H9 (cell line): ENCODE measurements at regions not wholly inside any gene's neighbourhood (a gene's known extent, or its start where the extent isn't known, plus 50 kb on each side); places are given as distances from the start of the nearest gene placed in this dataset.

Source experiments
- DNase-seq: peaks from one replicate; pipeline ENCODE4 v3.0.0-alpha.2; 2017
- H2AFZ ChIP-seq: one replicate; pipeline ENCODE4 v1.6.1; 2013; ENCODE audit warnings: mild to moderate bottlenecking, low read length, control low read depth, moderate library complexity
- H2AK5ac ChIP-seq: 2 replicates; pipeline ENCODE4 v1.6.1; 2013; ENCODE audit warnings: low read length, control low read depth, mixed read lengths; ENCODE audit not compliant: insufficient read length
- H2BK120ac ChIP-seq: one replicate; pipeline ENCODE4 v1.6.1; 2013; ENCODE audit warnings: low read depth, mild to moderate bottlenecking, low read length, control low read depth, inconsistent platforms; ENCODE audit not compliant: poor library complexity, severe bottlenecking
- H2BK12ac ChIP-seq: 2 replicates; pipeline ENCODE4 v1.6.1; 2013; ENCODE audit warnings: low read length, control low read depth, mixed read lengths, low read depth; ENCODE audit not compliant: insufficient read length
- H2BK15ac ChIP-seq: 2 replicates; pipeline ENCODE4 v1.6.1; 2013; ENCODE audit warnings: low read depth, low read length, control low read depth
- H2BK20ac ChIP-seq: one replicate; pipeline ENCODE4 v1.6.1; 2013; ENCODE audit warnings: low read depth, mild to moderate bottlenecking, low read length, control low read depth, inconsistent platforms; ENCODE audit not compliant: poor library complexity, severe bottlenecking
- H2BK5ac ChIP-seq: 2 replicates; pipeline ENCODE4 v1.6.1; 2013; ENCODE audit warnings: low read length, control low read depth, mixed read lengths; ENCODE audit not compliant: insufficient read length
- H3K14ac ChIP-seq: 2 replicates; pipeline ENCODE4 v1.6.1; 2013; ENCODE audit warnings: low read length, control low read depth; ENCODE audit not compliant: insufficient read depth
- H3K18ac ChIP-seq: 2 replicates; pipeline ENCODE4 v1.6.1; 2013; ENCODE audit warnings: low read depth, mild to moderate bottlenecking, mixed read lengths, low read length, control low read depth; ENCODE audit not compliant: insufficient read length
- H3K23ac ChIP-seq: 2 replicates; pipeline ENCODE4 v1.6.1; 2013; ENCODE audit warnings: low read length, control low read depth, mixed read lengths, low read depth; ENCODE audit not compliant: insufficient read length
- H3K23me2 ChIP-seq: 2 replicates; pipeline ENCODE4 v1.6.1; 2013; ENCODE audit warnings: low read depth, mild to moderate bottlenecking, mixed read lengths, low read length, control low read depth; ENCODE audit not compliant: insufficient read length, poor library complexity, severe bottlenecking
- H3K27ac ChIP-seq: 2 replicates; pipeline ENCODE4 v1.5.1; 2013; ENCODE audit warnings: low read length, control low read depth, mixed read lengths, low read depth; ENCODE audit not compliant: insufficient read length
- H3K27me3 ChIP-seq: 2 replicates; pipeline ENCODE4 v1.6.1; 2013; ENCODE audit warnings: low read length, control low read depth, inconsistent platforms; ENCODE audit not compliant: insufficient read depth
- H3K4ac ChIP-seq: 2 replicates; pipeline ENCODE4 v1.6.1; 2013; ENCODE audit warnings: low read depth, mild to moderate bottlenecking, control low read depth, inconsistent platforms, low read length, moderate library complexity
- H3K4me1 ChIP-seq: 2 replicates; pipeline ENCODE4 v1.6.1; 2013; ENCODE audit warnings: low read length, control low read depth, inconsistent platforms; ENCODE audit not compliant: insufficient read depth
- H3K4me2 ChIP-seq: 2 replicates; pipeline ENCODE4 v1.6.1; 2013; ENCODE audit warnings: low read length, control low read depth, mixed read lengths; ENCODE audit not compliant: insufficient read length, insufficient read depth
- H3K56ac ChIP-seq: 2 replicates; pipeline ENCODE4 v1.6.1; 2013; ENCODE audit warnings: low read depth, mild to moderate bottlenecking, mixed read lengths, low read length, control low read depth; ENCODE audit not compliant: insufficient read length
- H3K79me1 ChIP-seq: 2 replicates; pipeline ENCODE4 v1.6.1; 2013; ENCODE audit warnings: low read depth, mild to moderate bottlenecking, moderate library complexity, low read length, control low read depth, inconsistent platforms; ENCODE audit not compliant: insufficient read depth, poor library complexity, severe bottlenecking
- H3K79me2 ChIP-seq: 2 replicates; pipeline ENCODE4 v1.6.1; 2013; ENCODE audit warnings: low read length, control low read depth, inconsistent platforms; ENCODE audit not compliant: insufficient read depth
- H3K9ac ChIP-seq: 2 replicates; pipeline ENCODE4 v1.6.1; 2013; ENCODE audit warnings: low read length, control low read depth, mixed read lengths; ENCODE audit not compliant: insufficient read length; ENCODE audit errors: extremely low read depth
- H3K9me3 ChIP-seq: one replicate; pipeline ENCODE4 v1.6.1; 2013; ENCODE audit warnings: low read depth, low read length, inconsistent platforms; ENCODE audit not compliant: control insufficient read depth
- H3T11ph ChIP-seq: one replicate; pipeline ENCODE4 v1.6.1; 2013; ENCODE audit warnings: mild to moderate bottlenecking, low read length, control low read depth, inconsistent platforms
- H4K20me1 ChIP-seq: one replicate; pipeline ENCODE4 v1.6.1; 2013; ENCODE audit not compliant: control insufficient read depth, insufficient read length, insufficient read depth
- H4K5ac ChIP-seq: 2 replicates; pipeline ENCODE4 v1.6.1; 2013; ENCODE audit warnings: low read depth, mild to moderate bottlenecking, mixed read lengths, low read length, control low read depth; ENCODE audit not compliant: insufficient read length
- H4K8ac ChIP-seq: replicated peaks from 2 replicates; pipeline ENCODE4 v1.6.1; 2013; ENCODE audit warnings: low read length, control low read depth, mixed read lengths, low read depth; ENCODE audit not compliant: insufficient read length
- H4K91ac ChIP-seq: 2 replicates; pipeline ENCODE4 v1.6.1; 2013; ENCODE audit warnings: low read depth, mild to moderate bottlenecking, moderate library complexity, mixed read lengths, low read length, control low read depth; ENCODE audit not compliant: insufficient read length
- H3K27ac Mint-ChIP-seq, 3 experiments: 2 replicates in 2 of 3; 3 replicates in 1 of 3; pipeline ENCODE4 v1.8.0; 2020 to 2021; ENCODE audit warnings: mixed read lengths in 3 of 3, mild to moderate bottlenecking in 1 of 3, moderate library complexity in 1 of 3
- H3K27me3 Mint-ChIP-seq: 2 replicates; pipeline ENCODE4 v1.8.0; 2021; ENCODE audit warnings: low read depth, mild to moderate bottlenecking, moderate library complexity, mixed read lengths
- H3K36me3 Mint-ChIP-seq, 3 experiments: 2 replicates in 2 of 3; 3 replicates in 1 of 3; pipeline ENCODE4 v1.8.0; 2020 to 2021; ENCODE audit warnings: low read depth in 3 of 3, mixed read lengths in 3 of 3; ENCODE audit not compliant: insufficient read depth in 1 of 3
- H3K4me1 Mint-ChIP-seq, 2 experiments: 2 replicates each; pipeline ENCODE4 v1.8.0; 2020; ENCODE audit warnings: mixed read lengths in 2 of 2
- H3K4me3 Mint-ChIP-seq, 2 experiments: 2 replicates in 1 of 2; 3 replicates in 1 of 2; pipeline ENCODE4 v1.8.0; 2020 to 2021; ENCODE audit warnings: mild to moderate bottlenecking in 2 of 2, mixed read lengths in 2 of 2, moderate library complexity in 1 of 2
- H3K9me3 Mint-ChIP-seq, 2 experiments: 2 replicates in 1 of 2; 3 replicates in 1 of 2; pipeline ENCODE4 v1.8.0; 2020; ENCODE audit warnings: mild to moderate bottlenecking in 2 of 2, mixed read lengths in 2 of 2, moderate library complexity in 1 of 2
- WGBS: extraction: QIAGEN DNeasy Blood & Tissue Kit; methylation state at CpG from one replicate; pipeline ENCODE4 v1.1.7; 2013; ENCODE audit warnings: missing lambda C conversion rate, low lambda C conversion rate, mixed read lengths; ENCODE audit not compliant: insufficient read length; ENCODE audit errors: extremely low coverage; 5-methylcytosine and 5-hydroxymethylcytosine counted together
- TF ChIP-seq, protein P1 (sequence below): fragments of 200-600 bp; sonication (generic); conservative IDR thresholded peaks from 3 replicates; pipeline ENCODE4 v1.8.0; 2021; ENCODE audit warnings: antibody characterized with exemption, mild to moderate bottlenecking

- no peaks in the 10 kb centered on the region for H4K20me1 ChIP-seq
- no peak overlapping the region for H3K14ac ChIP-seq
- TF ChIP-seq, protein P1, sequence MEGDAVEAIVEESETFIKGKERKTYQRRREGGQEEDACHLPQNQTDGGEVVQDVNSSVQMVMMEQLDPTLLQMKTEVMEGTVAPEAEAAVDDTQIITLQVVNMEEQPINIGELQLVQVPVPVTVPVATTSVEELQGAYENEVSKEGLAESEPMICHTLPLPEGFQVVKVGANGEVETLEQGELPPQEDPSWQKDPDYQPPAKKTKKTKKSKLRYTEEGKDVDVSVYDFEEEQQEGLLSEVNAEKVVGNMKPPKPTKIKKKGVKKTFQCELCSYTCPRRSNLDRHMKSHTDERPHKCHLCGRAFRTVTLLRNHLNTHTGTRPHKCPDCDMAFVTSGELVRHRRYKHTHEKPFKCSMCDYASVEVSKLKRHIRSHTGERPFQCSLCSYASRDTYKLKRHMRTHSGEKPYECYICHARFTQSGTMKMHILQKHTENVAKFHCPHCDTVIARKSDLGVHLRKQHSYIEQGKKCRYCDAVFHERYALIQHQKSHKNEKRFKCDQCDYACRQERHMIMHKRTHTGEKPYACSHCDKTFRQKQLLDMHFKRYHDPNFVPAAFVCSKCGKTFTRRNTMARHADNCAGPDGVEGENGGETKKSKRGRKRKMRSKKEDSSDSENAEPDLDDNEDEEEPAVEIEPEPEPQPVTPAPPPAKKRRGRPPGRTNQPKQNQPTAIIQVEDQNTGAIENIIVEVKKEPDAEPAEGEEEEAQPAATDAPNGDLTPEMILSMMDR: no peak
- no peak overlapping the region for H3K27ac ChIP-seq
- no peaks in the 10 kb centered on the region for H3K9me3 ChIP-seq
- H2BK15ac ChIP-seq: no peak overlapping the region
- H3K23ac ChIP-seq: no peak overlapping the region
- Mint-ChIP-seq H3K27ac (no peak overlapping the region), H3K27me3 (peaks cover 24% of the 10 kb centered on the region), H3K9me3 (no peaks in the 10 kb centered on the region), H3K36me3 (no peaks in the 10 kb centered on the region), H3K4me3 (no peak overlapping the region), H3K4me1 (peaks cover 12 to 16% of the 10 kb centered on the region in 2 experiments)
- no peak overlapping the region for H2AFZ ChIP-seq
- H2AK5ac ChIP-seq: no peak overlapping the region
- H3K4ac ChIP-seq: no peak overlapping the region
- WGBS: no CpG with 5 or more reads among the region's 1 CpG
- H3K27me3 ChIP-seq: no peaks in the 10 kb centered on the region
- H2BK12ac ChIP-seq: no peak overlapping the region
- no peaks in the 10 kb centered on the region for H3K23me2 ChIP-seq
- no peak overlapping the region for H3K9ac ChIP-seq
- H2BK20ac ChIP-seq: no peak overlapping the region
- H3K18ac ChIP-seq: no peak overlapping the region
- DNase-seq: no peak
- no peaks in the 10 kb centered on the region for H3K79me2 ChIP-seq
- H2BK5ac ChIP-seq: no peak overlapping the region
- H4K8ac ChIP-seq: no peak overlapping the region
- no peaks in the 10 kb centered on the region for H3K79me1 ChIP-seq
- no peak overlapping the region for H4K5ac ChIP-seq
- H3K4me2 ChIP-seq: no peak overlapping the region
- H3K4me1 ChIP-seq: peaks cover 4% of the 10 kb centered on the region; the same call in 1 of the 2 replicates
- H4K91ac ChIP-seq: no peak overlapping the region
- no peak overlapping the region for H3T11ph ChIP-seq
- H3K56ac ChIP-seq: no peak overlapping the region
- H2BK120ac ChIP-seq: no peak overlapping the region
These were observed 357.8 kb upstream of the LARGE1 start for GRCh38 chr22:34278121-34278520.
